Heart left ventricle (tissue), 13 donors: ENCODE measurements at regions not wholly inside any gene's neighbourhood (a gene's known extent, or its start where the extent isn't known, plus 50 kb on each side); places are given as distances from the start of the nearest gene placed in this dataset.

Source experiments
- CTCF ChIP-seq, 12 donors: fragments of 200-600 bp; sonication (generic) in 4 of 12; IDR thresholded peaks; one replicate each; pipeline versions ENCODE4 v1.5.0 to v1.8.0; 2018 to 2022; ENCODE audit warnings: antibody characterized with exemption in 12 of 12, mild to moderate bottlenecking in 5 of 12
- POLR2A ChIP-seq, 2 donors: fragments of 450-650 bp; IDR thresholded peaks; one replicate each; pipeline ENCODE4 v1.6.1; 2017; ENCODE audit warnings: antibody characterized with exemption in 2 of 2, mild to moderate bottlenecking in 2 of 2, moderate library complexity in 2 of 2
- donor health status: ischemic (EF 13 %, LVEDD 7.1; RV severe dilation, severe dysfunction).
- donor health status: DM: no; HTN: yes; CAD: no.
- donor health status: DM: no; HTN: no; CAD: no.
- donor health status: ischemic (EF 25% LVEDD 6.9; RV normal size, moderate dysfunction).
- donor health status: ischemic (EF 25% LVEDD 5.7; RV mildly dilated, moderate dysfunction).
- donor health status: ischemic (EF 35%, LVEDD 5.7; RV mildly dilated, moderate dysfunction).
- donor health status: nonischemic (EF 11% LVEDD 7.7; RV severe dilation, severe dysfunction).
- donor health status: DM: yes; HTN: yes; CAD: no.
- donor health status: PGD.
- donor health status: ischemic (EF 29% LVEDD 5.4; RV normal size, mild dysfunction).
- donor health status: nonischemic (EF 23%, LVEDD 6.1; RV moderate dilation, normal function).

GRCh38 chr9:103427696-103428095 is 432.6 kb downstream of the CYLC2 start:
- TF ChIP-seq POLR2A (IDR thresholded peaks at IDR 0.05) = no peak
- no peak for TF ChIP-seq CTCF (IDR thresholded peaks at IDR 0.05)
